Lower lobe of right lung (tissue), 2 donors: ENCODE measurements at regions not wholly inside any gene's neighbourhood (a gene's known extent, or its start where the extent isn't known, plus 50 kb on each side); places are given as distances from the start of the nearest gene placed in this dataset.

Experiments used
- ATAC-seq, 2 donors: fragments of 200-7000 bp; cut with Tn5 transposase; one replicate each; pipeline ENCODE4 v1.9.1; 2020 to 2022; ENCODE audit warnings: mild to moderate bottlenecking in 2 of 2, moderate library complexity in 2 of 2
- DNase-seq: peaks from one replicate; pipeline ENCODE4 v3.0.0-alpha.2; 2020
- H3K27ac ChIP-seq: fragments of 200-600 bp; one replicate; pipeline ENCODE4 v1.8.0; 2022
- H3K27me3 ChIP-seq: fragments of 200-600 bp; one replicate; pipeline ENCODE4 v1.8.0; 2022; ENCODE audit warnings: low read depth
- H3K36me3 ChIP-seq: fragments of 200-600 bp; one replicate; pipeline ENCODE4 v1.8.0; 2022; ENCODE audit warnings: mild to moderate bottlenecking
- H3K4me1 ChIP-seq: fragments of 200-600 bp; one replicate; pipeline ENCODE4 v1.8.0; 2022
- H3K4me3 ChIP-seq: fragments of 200-600 bp; one replicate; pipeline ENCODE4 v1.8.0; 2022; ENCODE audit warnings: mild to moderate bottlenecking
- H3K9me3 ChIP-seq: fragments of 200-600 bp; one replicate; pipeline ENCODE4 v1.8.0; 2022
- intact Hi-C: fragments of 100-400 bp; cut with DNase I; formaldehyde crosslinking; loops from one replicate; pipeline ENCODE4 v1.11.0; 2022
- TF ChIP-seq, protein P1 (sequence below): fragments of 200-600 bp; IDR thresholded peaks from one replicate; pipeline ENCODE4 v1.8.0; 2022; ENCODE audit warnings: antibody characterized with exemption, mild to moderate bottlenecking
- donor health status: DM: no; HTN: yes; CAD: no; lungs with severe emphysema.

DNA sequence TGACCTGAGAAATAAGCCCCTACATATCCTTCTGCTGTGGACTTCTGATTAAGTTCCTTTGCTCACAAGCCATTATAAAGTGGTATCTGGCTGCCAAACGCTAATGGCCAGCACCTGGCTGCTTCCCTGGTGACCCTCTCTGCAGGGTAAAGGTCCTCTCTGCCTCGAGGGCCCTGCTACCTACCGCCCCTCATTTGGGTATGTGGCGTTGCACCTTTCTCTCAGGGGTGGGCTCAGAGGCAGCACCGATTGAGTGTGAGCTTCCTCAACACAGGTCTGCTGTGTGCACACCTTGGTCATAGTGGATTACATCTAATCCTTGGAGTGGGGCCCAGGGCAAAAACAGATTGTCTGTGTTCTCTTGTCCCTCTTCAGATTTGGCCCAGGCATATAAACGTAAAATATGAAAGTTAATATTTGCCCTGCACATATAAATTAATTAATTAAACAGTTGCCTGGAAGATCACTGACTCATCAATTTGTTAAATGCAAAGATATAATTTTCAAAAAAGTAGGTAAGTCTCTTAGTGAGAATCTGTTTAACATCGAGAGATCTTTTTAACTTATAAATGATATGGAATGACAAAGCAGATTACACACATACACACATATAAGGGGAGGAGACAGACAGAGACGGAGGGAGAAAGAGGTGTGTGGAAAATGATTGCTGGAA, 174.5 kb upstream of the SMIM31 start:
- TF ChIP-seq, protein P1, sequence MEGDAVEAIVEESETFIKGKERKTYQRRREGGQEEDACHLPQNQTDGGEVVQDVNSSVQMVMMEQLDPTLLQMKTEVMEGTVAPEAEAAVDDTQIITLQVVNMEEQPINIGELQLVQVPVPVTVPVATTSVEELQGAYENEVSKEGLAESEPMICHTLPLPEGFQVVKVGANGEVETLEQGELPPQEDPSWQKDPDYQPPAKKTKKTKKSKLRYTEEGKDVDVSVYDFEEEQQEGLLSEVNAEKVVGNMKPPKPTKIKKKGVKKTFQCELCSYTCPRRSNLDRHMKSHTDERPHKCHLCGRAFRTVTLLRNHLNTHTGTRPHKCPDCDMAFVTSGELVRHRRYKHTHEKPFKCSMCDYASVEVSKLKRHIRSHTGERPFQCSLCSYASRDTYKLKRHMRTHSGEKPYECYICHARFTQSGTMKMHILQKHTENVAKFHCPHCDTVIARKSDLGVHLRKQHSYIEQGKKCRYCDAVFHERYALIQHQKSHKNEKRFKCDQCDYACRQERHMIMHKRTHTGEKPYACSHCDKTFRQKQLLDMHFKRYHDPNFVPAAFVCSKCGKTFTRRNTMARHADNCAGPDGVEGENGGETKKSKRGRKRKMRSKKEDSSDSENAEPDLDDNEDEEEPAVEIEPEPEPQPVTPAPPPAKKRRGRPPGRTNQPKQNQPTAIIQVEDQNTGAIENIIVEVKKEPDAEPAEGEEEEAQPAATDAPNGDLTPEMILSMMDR, result no peak
- no peak for ATAC-seq
- Histone ChIP-seq H3K4me3 (no peak overlapping the region), H3K36me3 (no peaks in the 10 kb centered on the region), H3K27ac (no peak overlapping the region), H3K4me1 (no peaks in the 10 kb centered on the region), H3K27me3 (no peaks in the 10 kb centered on the region), H3K9me3 (no peaks in the 10 kb centered on the region)
- no peak for DNase-seq
- intact Hi-C loops, result no loop called here

DNA sequence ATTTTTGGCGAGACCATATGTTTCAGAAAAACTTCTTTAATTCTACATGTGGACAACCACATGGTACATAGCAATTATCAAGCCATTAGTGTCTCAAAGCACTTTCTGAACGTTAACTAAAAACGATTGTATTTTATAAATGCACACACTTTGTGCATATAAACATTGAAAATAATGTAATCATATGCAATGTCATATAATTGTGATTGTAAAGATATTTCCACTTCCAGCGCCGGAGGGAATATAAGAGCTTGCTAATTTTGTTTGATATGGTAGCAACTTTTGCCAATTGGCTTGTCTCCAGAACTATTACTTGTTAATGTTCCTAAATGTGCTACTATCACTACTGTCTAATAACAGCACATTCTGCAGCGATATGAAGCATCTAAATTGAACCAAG, 162.3 kb upstream of the SMIM31 start:
- TF ChIP-seq, protein P1, result no peak
- Histone ChIP-seq H3K9me3 (no peaks in the 10 kb centered on the region), H3K27me3 (no peaks in the 10 kb centered on the region), H3K4me1 (no peaks in the 10 kb centered on the region), H3K27ac (no peak overlapping the region), H3K36me3 (no peaks in the 10 kb centered on the region), H3K4me3 (no peak overlapping the region)
- intact Hi-C loops, result no loop called here
- ATAC-seq (no peak), DNase-seq (no peak)

DNA sequence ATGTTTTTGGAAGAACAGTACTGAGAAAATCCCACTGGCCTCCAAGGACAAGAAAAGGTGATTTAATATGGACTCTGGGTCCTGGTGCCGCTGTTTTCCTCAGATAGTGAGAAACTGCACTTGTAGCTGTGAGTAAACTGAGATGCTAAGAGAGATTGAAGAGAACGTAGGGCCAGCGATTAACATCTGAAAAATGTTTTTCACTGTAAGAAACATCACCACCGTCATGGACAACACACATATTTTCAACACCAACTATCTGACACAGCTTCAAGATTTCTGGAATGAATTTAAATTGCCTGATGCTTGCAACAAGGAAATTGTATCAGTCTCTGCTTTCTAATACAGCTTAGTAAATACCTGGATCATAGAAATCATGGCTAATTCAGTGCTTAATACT, 158.2 kb upstream of the SMIM31 start:
- no peak for ATAC-seq
- H3K36me3 ChIP-seq, result no peaks in the 10 kb centered on the region
- no peaks in the 10 kb centered on the region for H3K27me3 ChIP-seq
- intact Hi-C loops, result no loop called here
- no peak overlapping the region for H3K4me3 ChIP-seq
- TF ChIP-seq, protein P1, result no peak
- DNase-seq, result no peak
- peaks cover 2% of the 10 kb centered on the region for H3K9me3 ChIP-seq
- H3K4me1 ChIP-seq, result no peaks in the 10 kb centered on the region
- H3K27ac ChIP-seq, result no peak overlapping the region

DNA sequence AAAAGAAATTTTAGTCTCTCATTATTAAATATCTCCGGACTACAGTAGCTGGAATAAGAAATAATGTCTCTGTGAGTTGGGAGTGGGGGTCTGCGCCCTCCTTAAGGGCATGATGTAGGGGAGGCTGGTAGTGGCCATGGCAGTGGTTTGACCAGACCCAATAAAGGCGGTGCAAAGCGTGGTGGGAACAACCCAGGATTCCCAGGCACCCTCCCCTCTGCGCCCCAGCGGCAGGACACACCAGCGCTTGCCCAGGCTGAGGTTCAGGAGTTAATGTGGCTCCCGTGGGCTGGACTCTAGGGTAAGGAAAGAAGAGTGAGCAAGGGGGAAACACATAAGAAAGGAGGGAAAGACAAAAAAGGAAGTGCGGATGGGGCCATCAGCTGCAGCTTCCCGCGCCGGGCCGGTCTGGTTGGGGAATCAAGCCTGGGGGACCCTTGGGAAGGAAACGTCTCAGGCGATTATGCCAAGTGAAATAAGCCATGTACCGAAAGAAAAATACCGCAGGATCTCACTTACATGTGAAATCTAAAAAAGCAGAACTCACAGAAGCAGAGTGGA, 157.5 kb upstream of the SMIM31 start:
- Histone ChIP-seq H3K27me3 (no peaks in the 10 kb centered on the region), H3K36me3 (no peaks in the 10 kb centered on the region), H3K27ac (no peak overlapping the region), H3K9me3 (peaks cover 6% of the 10 kb centered on the region), H3K4me1 (no peaks in the 10 kb centered on the region), H3K4me3 (no peak overlapping the region)
- intact Hi-C loops, result no loop called here
- TF ChIP-seq, protein P1, result no peak
- ATAC-seq (no peak), DNase-seq (no peak)

DNA sequence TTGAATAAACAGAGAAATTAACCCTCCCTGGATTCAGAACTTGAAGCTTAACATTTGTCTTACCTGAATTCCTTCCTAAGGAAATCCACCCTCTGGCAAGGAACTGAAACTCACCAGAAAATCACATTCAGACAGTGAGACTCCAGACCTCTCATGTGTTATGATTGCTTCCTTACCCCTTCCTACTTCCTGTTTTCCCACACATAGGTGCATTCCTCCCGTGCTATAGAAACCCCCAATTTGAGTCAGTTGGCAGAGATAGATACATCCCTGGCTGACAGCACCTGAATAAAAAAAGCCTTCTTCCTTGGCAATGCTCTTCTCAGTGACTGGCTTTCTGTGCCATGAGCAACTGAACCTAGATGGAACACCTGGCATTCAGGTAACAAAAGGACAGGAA, 157.0 kb upstream of the SMIM31 start:
- H3K9me3 ChIP-seq, result peaks cover 10% of the 10 kb centered on the region
- no peak overlapping the region for H3K4me3 ChIP-seq
- DNase-seq, result no peak
- H3K4me1 ChIP-seq, result no peaks in the 10 kb centered on the region
- H3K27me3 ChIP-seq, result no peaks in the 10 kb centered on the region
- TF ChIP-seq, protein P1, result no peak
- H3K27ac ChIP-seq, result no peak overlapping the region
- intact Hi-C loops, result no loop called here
- no peak for ATAC-seq
- H3K36me3 ChIP-seq, result no peaks in the 10 kb centered on the region
